Stimulated activated naive CD4-positive, alpha-beta T cell treated with Interleukin-2 at 50 U/mL for 16 hours (primary cell): ENCODE measurements at regions not wholly inside any gene's neighbourhood (a gene's known extent, or its start where the extent isn't known, plus 50 kb on each side); places are given as distances from the start of the nearest gene placed in this dataset.

Source experiments
- DNase-seq: peaks from one replicate; lab custom pipeline; 2025; lab: John Stamatoyannopoulos, UW

GRCh38 chr2:221156062-221156734, 415.9 kb downstream of the EPHA4 start:
- no peak for DNase-seq

- no peak for DNase-seq
Observed at GRCh38 chr2:221161186-221161585, 410.9 kb downstream of the EPHA4 start.

- DNase-seq, result no peak
Observed at GRCh38 chr2:221166292-221166691, 405.8 kb downstream of the EPHA4 start.

GRCh38 chr2:221167561-221167960, 404.5 kb downstream of the EPHA4 start:
- DNase-seq, result no peak

- DNase-seq, result no peak
Observed at GRCh38 chr2:221169724-221170123, 402.4 kb downstream of the EPHA4 start.

- no peak for DNase-seq
Observed at GRCh38 chr2:221170548-221170947, 401.6 kb downstream of the EPHA4 start.

- DNase-seq, result no peak
Observed at GRCh38 chr2:221176667-221177066, 395.4 kb downstream of the EPHA4 start.

GRCh38 chr2:221178139-221178538, 394.0 kb downstream of the EPHA4 start:
- DNase-seq, result no peak

GRCh38 chr2:221186873-221187272, 385.2 kb downstream of the EPHA4 start:
- no peak for DNase-seq

- DNase-seq, result no peak
Observed at GRCh38 chr2:221189431-221190067, 382.6 kb downstream of the EPHA4 start.

GRCh38 chr2:221195829-221196228, 376.3 kb downstream of the EPHA4 start:
- no peak for DNase-seq

- no peak for DNase-seq
Observed at GRCh38 chr2:221197225-221197856, 374.8 kb downstream of the EPHA4 start.

- no peak for DNase-seq
Observed at GRCh38 chr2:221198309-221198708, 373.8 kb downstream of the EPHA4 start.

- DNase-seq, result no peak
Observed at GRCh38 chr2:221200184-221200839, 371.8 kb downstream of the EPHA4 start.

- DNase-seq, result no peak
Observed at GRCh38 chr2:221202431-221202830, 369.7 kb downstream of the EPHA4 start.

GRCh38 chr2:221203125-221203524, 369.0 kb downstream of the EPHA4 start:
- no peak for DNase-seq

GRCh38 chr2:221203856-221204255, 368.2 kb downstream of the EPHA4 start:
- no peak for DNase-seq

- DNase-seq, result no peak
Observed at GRCh38 chr2:221204699-221205098, 367.4 kb downstream of the EPHA4 start.

GRCh38 chr2:221205103-221205673, 366.9 kb downstream of the EPHA4 start:
- DNase-seq, result no peak

- no peak for DNase-seq
Observed at GRCh38 chr2:221210686-221211085, 361.4 kb downstream of the EPHA4 start.

- no peak for DNase-seq
Observed at GRCh38 chr2:221211653-221212052, 360.5 kb downstream of the EPHA4 start.

- no peak for DNase-seq
Observed at GRCh38 chr2:221212105-221212504, 360.0 kb downstream of the EPHA4 start.

- no peak for DNase-seq
Observed at GRCh38 chr2:221215487-221215886, 356.6 kb downstream of the EPHA4 start.
